NCI-H2107 treated with DMSO at 0.1 percent for 48 hours (cell line): ENCODE measurements at regions not wholly inside any gene's neighbourhood (a gene's known extent, or its start where the extent isn't known, plus 50 kb on each side); places are given as distances from the start of the nearest gene placed in this dataset.

Source experiments
- DNase-seq: peaks from one replicate; lab custom pipeline; 2025; ENCODE audit not compliant: unreplicated experiment; lab: John Stamatoyannopoulos, UW

- DNase-seq = no peak
Observed at GRCh38 chr15:93294896-93295295, 205.9 kb upstream of the RGMA start.

GRCh38 chr15:93294066-93294465 is 205.1 kb upstream of the RGMA start:
- no peak for DNase-seq

GRCh38 chr15:93291380-93291779 is 202.4 kb upstream of the RGMA start:
- DNase-seq = no peak

GRCh38 chr15:93290618-93290946 is 201.6 kb upstream of the RGMA start:
- no peak for DNase-seq

- DNase-seq = no peak
Observed at GRCh38 chr15:93289941-93290617, 201.1 kb upstream of the RGMA start.

- no peak for DNase-seq
Observed at GRCh38 chr15:93288728-93289294, 199.8 kb upstream of the RGMA start.

GRCh38 chr15:93286446-93286845 is 197.4 kb upstream of the RGMA start:
- no peak for DNase-seq

GRCh38 chr15:93283854-93284253 is 194.8 kb upstream of the RGMA start:
- no peak for DNase-seq

GRCh38 chr15:93282808-93283207 is 193.8 kb upstream of the RGMA start:
- DNase-seq = no peak

- DNase-seq = no peak
Observed at GRCh38 chr15:93278783-93279182, 189.8 kb upstream of the RGMA start.

- no peak for DNase-seq
Observed at GRCh38 chr15:93278006-93278405, 189.0 kb upstream of the RGMA start.

GRCh38 chr15:93274257-93274656 is 185.2 kb upstream of the RGMA start:
- DNase-seq = no peak

GRCh38 chr15:93271871-93272270 is 182.9 kb upstream of the RGMA start:
- no peak for DNase-seq

GRCh38 chr15:93270937-93271467 is 182.0 kb upstream of the RGMA start:
- no peak for DNase-seq

- DNase-seq = no peak
Observed at GRCh38 chr15:93268066-93268465, 179.1 kb upstream of the RGMA start.

- no peak for DNase-seq
Observed at GRCh38 chr15:93266291-93266690, 177.3 kb upstream of the RGMA start.

- no peak for DNase-seq
Observed at GRCh38 chr15:93265111-93265556, 176.1 kb upstream of the RGMA start.

GRCh38 chr15:93261845-93262244 is 172.8 kb upstream of the RGMA start:
- DNase-seq = no peak

- no peak for DNase-seq
Observed at GRCh38 chr15:93257920-93258319, 168.9 kb upstream of the RGMA start.

GRCh38 chr15:93253681-93254080 is 164.7 kb upstream of the RGMA start:
- DNase-seq = no peak

- DNase-seq = no peak
Observed at GRCh38 chr15:93252780-93253179, 163.8 kb upstream of the RGMA start.

GRCh38 chr15:93250950-93251349 is 161.9 kb upstream of the RGMA start:
- DNase-seq = no peak

GRCh38 chr15:93250209-93250608 is 161.2 kb upstream of the RGMA start:
- DNase-seq = no peak
